Fibroblast of lung (primary cell): ENCODE measurements at regions not wholly inside any gene's neighbourhood (a gene's known extent, or its start where the extent isn't known, plus 50 kb on each side); places are given as distances from the start of the nearest gene placed in this dataset.

Source experiments
- EZH2 ChIP-seq: IDR thresholded peaks from 2 replicates; pipeline ENCODE4 v1.5.1; 2012; ENCODE audit warnings: low read length, control low read depth, mild to moderate bottlenecking; ENCODE audit errors: missing control alignments
- TF ChIP-seq, protein P1 (sequence below), 2 donors: IDR thresholded peaks in 1 of 2; conservative IDR thresholded peaks in 1 of 2; 1 replicate in 1 of 2; 2 replicates in 1 of 2; pipeline ENCODE4 v1.5.1; 2011 to 2012; ENCODE audit warnings: low read length in 2 of 2, control low read depth in 1 of 2, inconsistent platforms in 1 of 2, low read depth in 1 of 2, mild to moderate bottlenecking in 1 of 2

GRCh38 chr5:106423109-106423897 lies 1247.4 kb downstream of the EFNA5 start:
- TF ChIP-seq, protein P1, sequence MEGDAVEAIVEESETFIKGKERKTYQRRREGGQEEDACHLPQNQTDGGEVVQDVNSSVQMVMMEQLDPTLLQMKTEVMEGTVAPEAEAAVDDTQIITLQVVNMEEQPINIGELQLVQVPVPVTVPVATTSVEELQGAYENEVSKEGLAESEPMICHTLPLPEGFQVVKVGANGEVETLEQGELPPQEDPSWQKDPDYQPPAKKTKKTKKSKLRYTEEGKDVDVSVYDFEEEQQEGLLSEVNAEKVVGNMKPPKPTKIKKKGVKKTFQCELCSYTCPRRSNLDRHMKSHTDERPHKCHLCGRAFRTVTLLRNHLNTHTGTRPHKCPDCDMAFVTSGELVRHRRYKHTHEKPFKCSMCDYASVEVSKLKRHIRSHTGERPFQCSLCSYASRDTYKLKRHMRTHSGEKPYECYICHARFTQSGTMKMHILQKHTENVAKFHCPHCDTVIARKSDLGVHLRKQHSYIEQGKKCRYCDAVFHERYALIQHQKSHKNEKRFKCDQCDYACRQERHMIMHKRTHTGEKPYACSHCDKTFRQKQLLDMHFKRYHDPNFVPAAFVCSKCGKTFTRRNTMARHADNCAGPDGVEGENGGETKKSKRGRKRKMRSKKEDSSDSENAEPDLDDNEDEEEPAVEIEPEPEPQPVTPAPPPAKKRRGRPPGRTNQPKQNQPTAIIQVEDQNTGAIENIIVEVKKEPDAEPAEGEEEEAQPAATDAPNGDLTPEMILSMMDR (conservative IDR thresholded peaks at IDR 0.05 in 1 of 2, IDR thresholded peaks at IDR 0.05 in 1 of 2; ENCODE audit: low read depth in 1 of 2, low read length in 2 of 2): no peak
- no peak for TF ChIP-seq EZH2
